ENCODE measurements at regions not wholly inside any gene's neighbourhood (a gene's known extent, or its start where the extent isn't known, plus 50 kb on each side); places are given as distances from the start of the nearest gene placed in this dataset.

GRCh38 chr13:42418184-42418583 is 146.2 kb downstream of the AKAP11 start:
- Histone ChIP-seq H3K4me2 (ENCODE audit: low read depth, low read length) (no peak overlapping the region), H3K9me3 (ENCODE audit: low read length) (no peaks in the 10 kb centered on the region), H3K27me3 (ENCODE audit: control insufficient read depth in 1 of 2, insufficient read depth in 2 of 2, low read length in 2 of 2) (no peaks in the 10 kb centered on the region), H3K4me1 (ENCODE audit: insufficient read depth, low read length) (no peaks in the 10 kb centered on the region), H3K36me3 (replicated peaks in 1 of 2; ENCODE audit: control insufficient read depth in 1 of 2, insufficient read depth in 2 of 2, low read length in 2 of 2) (no peaks in the 10 kb centered on the region), H3K9ac (ENCODE audit: insufficient read depth, low read depth, low read length) (no peak overlapping the region), H3K79me2 (ENCODE audit: insufficient read depth, low read length) (no peaks in the 10 kb centered on the region), H2AFZ (ENCODE audit: low read length) (no peak overlapping the region), H3K27ac (ENCODE audit: extremely low read length, insufficient read depth, low read length) (no peak overlapping the region), H3K4me3 (replicated peaks in 1 of 3; ENCODE audit: insufficient read depth in 1 of 3, low read depth in 2 of 3, low read length in 3 of 3) (no peak overlapping the region), H4K20me1 (ENCODE audit: insufficient read depth, low read length) (no peaks in the 10 kb centered on the region)
- intact Hi-C loops (cut with micrococcal nuclease; ENCODE audit: unreplicated experiment) (no loop called here), in situ Hi-C loops (cut with HindIII; ENCODE audit: extremely low pct_ligation_motif_present, low pct_unique_long_range_greater_than_20kb) (no loop called here)
- no TSS peak for BruUV-seq (replicated peaks)
- ChIA-PET POLR2A (no interaction called here), CTCF (ENCODE audit: low intra/inter-chr PET ratio, low total read pairs) (no interaction called here)
- FAIRE-seq (no peak), DNase-seq (ENCODE audit: low spot score) (no peak), ATAC-seq (no peak)
- 38% methylated on average over 2 of the region's 2 CpGs for WGBS (ENCODE audit: low lambda C conversion rate)
- TF ChIP-seq, protein P1, sequence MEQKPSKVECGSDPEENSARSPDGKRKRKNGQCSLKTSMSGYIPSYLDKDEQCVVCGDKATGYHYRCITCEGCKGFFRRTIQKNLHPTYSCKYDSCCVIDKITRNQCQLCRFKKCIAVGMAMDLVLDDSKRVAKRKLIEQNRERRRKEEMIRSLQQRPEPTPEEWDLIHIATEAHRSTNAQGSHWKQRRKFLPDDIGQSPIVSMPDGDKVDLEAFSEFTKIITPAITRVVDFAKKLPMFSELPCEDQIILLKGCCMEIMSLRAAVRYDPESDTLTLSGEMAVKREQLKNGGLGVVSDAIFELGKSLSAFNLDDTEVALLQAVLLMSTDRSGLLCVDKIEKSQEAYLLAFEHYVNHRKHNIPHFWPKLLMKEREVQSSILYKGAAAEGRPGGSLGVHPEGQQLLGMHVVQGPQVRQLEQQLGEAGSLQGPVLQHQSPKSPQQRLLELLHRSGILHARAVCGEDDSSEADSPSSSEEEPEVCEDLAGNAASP (CRISPR knock-in tag; IDR thresholded peaks at IDR 0.05; ENCODE audit: borderline replicate concordance) = no peak
- TF ChIP-seq ZNF382 (CRISPR knock-in tag; IDR thresholded peaks at IDR 0.05; ENCODE audit: borderline replicate concordance) (no peak), HOXA3 (CRISPR knock-in tag; IDR thresholded peaks at IDR 0.05) (no peak), THAP11 (CRISPR knock-in tag; IDR thresholded peaks at IDR 0.05) (no peak), ZNF282 (IDR thresholded peaks at IDR 0.05; ENCODE audit: partially characterized antibody) (no peak), FOXA3 (CRISPR knock-in tag; IDR thresholded peaks at IDR 0.05) (no peak), TRIM22 (IDR thresholded peaks at IDR 0.05) (no peak), ZNF746 (CRISPR knock-in tag; IDR thresholded peaks at IDR 0.05) (no peak), KDM2A (CRISPR knock-in tag; IDR thresholded peaks at IDR 0.05; ENCODE audit: borderline replicate concordance, low read depth) (no peak), MYNN (CRISPR knock-in tag; IDR thresholded peaks at IDR 0.05; ENCODE audit: low read depth) (no peak), AHDC1 (CRISPR knock-in tag; IDR thresholded peaks at IDR 0.05; ENCODE audit: borderline replicate concordance) (no peak), LRRFIP1 (CRISPR knock-in tag; conservative IDR thresholded peaks at IDR 0.05) (no peak), ARNT (IDR thresholded peaks at IDR 0.05) (no peak)
- TF ChIP-seq, protein P2, sequence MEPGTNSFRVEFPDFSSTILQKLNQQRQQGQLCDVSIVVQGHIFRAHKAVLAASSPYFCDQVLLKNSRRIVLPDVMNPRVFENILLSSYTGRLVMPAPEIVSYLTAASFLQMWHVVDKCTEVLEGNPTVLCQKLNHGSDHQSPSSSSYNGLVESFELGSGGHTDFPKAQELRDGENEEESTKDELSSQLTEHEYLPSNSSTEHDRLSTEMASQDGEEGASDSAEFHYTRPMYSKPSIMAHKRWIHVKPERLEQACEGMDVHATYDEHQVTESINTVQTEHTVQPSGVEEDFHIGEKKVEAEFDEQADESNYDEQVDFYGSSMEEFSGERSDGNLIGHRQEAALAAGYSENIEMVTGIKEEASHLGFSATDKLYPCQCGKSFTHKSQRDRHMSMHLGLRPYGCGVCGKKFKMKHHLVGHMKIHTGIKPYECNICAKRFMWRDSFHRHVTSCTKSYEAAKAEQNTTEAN (CRISPR knock-in tag; conservative IDR thresholded peaks at IDR 0.05) = no peak

Data from HepG2 (cell line).